SHP77 (cell line): ENCODE measurements at regions not wholly inside any gene's neighbourhood (a gene's known extent, or its start where the extent isn't known, plus 50 kb on each side); places are given as distances from the start of the nearest gene placed in this dataset.
A peak's percentile ranks its signal among the peaks of the same experiment; 100 is the strongest.

Experiments used
- DNase-seq, 2 experiments: peaks; one replicate each; lab custom pipeline; 2025; lab: John Stamatoyannopoulos, UW

GRCh38 chr12:77723308-77723707, 107.4 kb upstream of the NAV3 start:
- no peak for DNase-seq

GRCh38 chr12:77722536-77722935, 108.2 kb upstream of the NAV3 start:
- no peak for DNase-seq

- no peak for DNase-seq
Measured at GRCh38 chr12:77720258-77720657, 110.4 kb upstream of the NAV3 start.

GRCh38 chr12:77710209-77710608, 120.5 kb upstream of the NAV3 start:
- DNase-seq: no peak

- no peak for DNase-seq
Measured at GRCh38 chr12:77697126-77697525, 133.6 kb upstream of the NAV3 start.

- DNase-seq: no peak
Measured at GRCh38 chr12:77696183-77696582, 134.5 kb upstream of the NAV3 start.

- DNase-seq: no peak
Measured at GRCh38 chr12:77689510-77690086, 141.1 kb upstream of the NAV3 start.

GRCh38 chr12:77687321-77687720, 143.4 kb upstream of the NAV3 start:
- no peak for DNase-seq

- no peak for DNase-seq
Measured at GRCh38 chr12:77686760-77687159, 143.9 kb upstream of the NAV3 start.

GRCh38 chr12:77685901-77686300, 144.8 kb upstream of the NAV3 start:
- DNase-seq: no peak

GRCh38 chr12:77685112-77685511, 145.6 kb upstream of the NAV3 start:
- peak; percentile 66 to 67 for DNase-seq

- no peak for DNase-seq
Measured at GRCh38 chr12:77682488-77682887, 148.2 kb upstream of the NAV3 start.

GRCh38 chr12:77681726-77682125, 149.0 kb upstream of the NAV3 start:
- no peak for DNase-seq

- DNase-seq: no peak
Measured at GRCh38 chr12:77679686-77680085, 151.0 kb upstream of the NAV3 start.

- DNase-seq: no peak
Measured at GRCh38 chr12:77678621-77679020, 152.1 kb upstream of the NAV3 start.

- DNase-seq: no peak
Measured at GRCh38 chr12:77667101-77667500, 163.6 kb upstream of the NAV3 start.

GRCh38 chr12:77648716-77649115, 182.0 kb upstream of the NAV3 start:
- DNase-seq: no peak

GRCh38 chr12:77645966-77646598, 184.6 kb upstream of the NAV3 start:
- DNase-seq: no peak

GRCh38 chr12:77644915-77645605, 185.6 kb upstream of the NAV3 start:
- no peak for DNase-seq

GRCh38 chr12:77642246-77642645, 188.4 kb upstream of the NAV3 start:
- DNase-seq: no peak

- DNase-seq: no peak
Measured at GRCh38 chr12:77640356-77640755, 190.3 kb upstream of the NAV3 start.

GRCh38 chr12:77630790-77631445, 199.8 kb upstream of the NAV3 start:
- DNase-seq: no peak

GRCh38 chr12:77630344-77630743, 200.3 kb upstream of the NAV3 start:
- DNase-seq: no peak
